Thyroid gland (tissue), 4 donors: ENCODE measurements at regions not wholly inside any gene's neighbourhood (a gene's known extent, or its start where the extent isn't known, plus 50 kb on each side); places are given as distances from the start of the nearest gene placed in this dataset.

ENCODE experiments used
- DNase-seq, 2 donors: peaks; one replicate each; pipeline ENCODE4 v3.0.0-alpha.2; 2019
- H3K27ac ChIP-seq, 3 donors: fragments of 200-600 bp; sonication (generic); 1 replicate in 2 of 3; 2 replicates in 1 of 3; pipeline ENCODE4 v1.5.1; 2016 to 2019; ENCODE audit warnings: mild to moderate bottlenecking in 1 of 3, moderate library complexity in 1 of 3
- H3K27me3 ChIP-seq: fragments of 200-600 bp; sonication (generic); one replicate; pipeline ENCODE4 v1.5.1; 2019
- H3K36me3 ChIP-seq, 2 donors: fragments of 200-600 bp; sonication (generic); one replicate each; pipeline ENCODE4 v1.5.1; 2016 to 2019
- H3K4me1 ChIP-seq, 2 donors: fragments of 200-600 bp; sonication (generic); one replicate each; pipeline ENCODE4 v1.5.1; 2017 to 2019
- H3K4me3 ChIP-seq, 3 donors: fragments of 200-600 bp; sonication (generic); replicated peaks in 1 of 3; 1 replicate in 2 of 3; 2 replicates in 1 of 3; pipeline ENCODE4 v1.5.1; 2016; ENCODE audit warnings: mild to moderate bottlenecking in 1 of 3
- H3K9me3 ChIP-seq: fragments of 200-600 bp; sonication (generic); one replicate; pipeline ENCODE4 v1.5.1; 2017
- POLR2A ChIP-seq, 2 donors: fragments of 450-650 bp; IDR thresholded peaks; one replicate each; pipeline ENCODE4 v1.6.1; 2017; ENCODE audit warnings: antibody characterized with exemption in 2 of 2, mild to moderate bottlenecking in 2 of 2, moderate library complexity in 1 of 2
- WGBS, 2 donors: methylation state at CpG; one replicate each; pipeline ENCODE4 v1.1.5; 2017; 5-methylcytosine and 5-hydroxymethylcytosine counted together
- intact Hi-C: fragments of 100-400 bp; cut with DNase I; formaldehyde crosslinking; loops from one replicate; pipeline ENCODE4 v1.15.1; 2023
- TF ChIP-seq, protein P1 (sequence below), 6 experiments: fragments of 200-600 bp in 3 of 6; fragments of 450-650 bp in 3 of 6; sonication (generic) in 3 of 6; IDR thresholded peaks; one replicate each; pipeline ENCODE4 v1.5.1; 2016 to 2019; ENCODE audit warnings: antibody characterized with exemption in 6 of 6, mild to moderate bottlenecking in 2 of 6, inconsistent platforms in 1 of 6, moderate library complexity in 1 of 6

GRCh38 chr6:6844530-6844929 lies 256.0 kb downstream of the LY86 start:
- Histone ChIP-seq H3K27ac (no peak overlapping the region), H3K36me3 (no peaks in the 10 kb centered on the region), H3K9me3 (no peaks in the 10 kb centered on the region), H3K27me3 (no peaks in the 10 kb centered on the region), H3K4me1 (peaks cover 0 to 10% of the 10 kb centered on the region in 2 donors), H3K4me3 (no peak overlapping the region)
- WGBS, 2 donors, result 96% methylated on average over 4 of the region's 4 CpGs
- no peak for DNase-seq
- TF ChIP-seq POLR2A (IDR thresholded peaks at IDR 0.05), result no peak
- TF ChIP-seq, protein P1, sequence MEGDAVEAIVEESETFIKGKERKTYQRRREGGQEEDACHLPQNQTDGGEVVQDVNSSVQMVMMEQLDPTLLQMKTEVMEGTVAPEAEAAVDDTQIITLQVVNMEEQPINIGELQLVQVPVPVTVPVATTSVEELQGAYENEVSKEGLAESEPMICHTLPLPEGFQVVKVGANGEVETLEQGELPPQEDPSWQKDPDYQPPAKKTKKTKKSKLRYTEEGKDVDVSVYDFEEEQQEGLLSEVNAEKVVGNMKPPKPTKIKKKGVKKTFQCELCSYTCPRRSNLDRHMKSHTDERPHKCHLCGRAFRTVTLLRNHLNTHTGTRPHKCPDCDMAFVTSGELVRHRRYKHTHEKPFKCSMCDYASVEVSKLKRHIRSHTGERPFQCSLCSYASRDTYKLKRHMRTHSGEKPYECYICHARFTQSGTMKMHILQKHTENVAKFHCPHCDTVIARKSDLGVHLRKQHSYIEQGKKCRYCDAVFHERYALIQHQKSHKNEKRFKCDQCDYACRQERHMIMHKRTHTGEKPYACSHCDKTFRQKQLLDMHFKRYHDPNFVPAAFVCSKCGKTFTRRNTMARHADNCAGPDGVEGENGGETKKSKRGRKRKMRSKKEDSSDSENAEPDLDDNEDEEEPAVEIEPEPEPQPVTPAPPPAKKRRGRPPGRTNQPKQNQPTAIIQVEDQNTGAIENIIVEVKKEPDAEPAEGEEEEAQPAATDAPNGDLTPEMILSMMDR (IDR thresholded peaks at IDR 0.05), result no peak
- intact Hi-C loops, result no loop called here

DNA sequence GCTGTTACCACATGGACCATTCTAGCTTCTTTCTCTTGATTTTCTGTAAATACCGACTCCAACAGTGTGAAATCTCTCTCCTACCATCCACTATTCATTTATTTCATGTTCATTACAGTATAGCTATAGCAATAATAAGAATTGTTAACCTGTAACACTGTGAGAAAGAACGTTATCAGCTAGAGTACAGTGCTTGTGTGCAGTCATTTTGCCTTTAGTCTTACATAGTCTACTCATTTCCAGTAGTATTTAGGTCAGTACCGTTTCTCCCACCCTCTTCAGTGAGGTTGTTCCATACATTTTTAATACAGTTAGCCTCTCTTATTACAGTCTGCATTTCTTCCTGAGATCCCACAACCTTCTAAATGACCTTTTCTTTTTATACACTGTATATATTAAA lies 257.1 kb downstream of the LY86 start:
- no peak for TF ChIP-seq POLR2A (IDR thresholded peaks at IDR 0.05)
- TF ChIP-seq, protein P1 (IDR thresholded peaks at IDR 0.05), result no peak

GRCh38 chr6:6847591-6847990 lies 259.1 kb downstream of the LY86 start:
- intact Hi-C loops, result no loop called here
- Histone ChIP-seq H3K4me3 (no peak overlapping the region), H3K36me3 (no peaks in the 10 kb centered on the region), H3K27me3 (no peaks in the 10 kb centered on the region), H3K27ac (no peak overlapping the region), H3K4me1 (peaks cover 0 to 14% of the 10 kb centered on the region in 2 donors), H3K9me3 (no peaks in the 10 kb centered on the region)
- DNase-seq, result no peak
- no peak for TF ChIP-seq POLR2A (IDR thresholded peaks at IDR 0.05)
- TF ChIP-seq, protein P1 (IDR thresholded peaks at IDR 0.05), result no peak
- WGBS, 2 donors, result 93 to 100% methylated on average over 3 of the region's 3 CpGs

More for the DNA sequence above, 257.1 kb downstream of the LY86 start:
- H3K36me3 ChIP-seq, result no peaks in the 10 kb centered on the region
- H3K4me1 ChIP-seq, result peaks cover 0 to 10% of the 10 kb centered on the region in 2 donors
- intact Hi-C loops, result no loop called here
- no peak for DNase-seq
- 92 to 93% methylated on average over 3 of the region's 3 CpGs for WGBS, 2 donors
- H3K4me3 ChIP-seq, result no peak overlapping the region
- no peaks in the 10 kb centered on the region for H3K27me3 ChIP-seq
- H3K27ac ChIP-seq, result no peak overlapping the region
- no peaks in the 10 kb centered on the region for H3K9me3 ChIP-seq

GRCh38 chr6:6851059-6851948 lies 256.5 kb upstream of the RREB1 start:
- 71 to 82% methylated on average over 9 of the region's 9 CpGs for WGBS, 2 donors
- TF ChIP-seq, protein P1 (IDR thresholded peaks at IDR 0.05), result no peak
- no peak for TF ChIP-seq POLR2A (IDR thresholded peaks at IDR 0.05)
- intact Hi-C loops, result no loop called here
- Histone ChIP-seq H3K4me3 (no peak overlapping the region), H3K9me3 (no peaks in the 10 kb centered on the region), H3K27me3 (no peaks in the 10 kb centered on the region), H3K27ac (no peak overlapping the region), H3K36me3 (no peaks in the 10 kb centered on the region), H3K4me1 (peaks cover 0 to 4% of the 10 kb centered on the region in 2 donors)
- DNase-seq, result peak in 1 of 2 donors; percentile 22

GRCh38 chr6:6851949-6852261 lies 255.9 kb upstream of the RREB1 start:
- WGBS, 2 donors, result 93 to 96% methylated on average over 2 of the region's 2 CpGs
- intact Hi-C loops, result no loop called here

More at GRCh38 chr6:6851949-6852261, 255.9 kb upstream of the RREB1 start:
- TF ChIP-seq POLR2A (IDR thresholded peaks at IDR 0.05), result no peak
- TF ChIP-seq, protein P1 (IDR thresholded peaks at IDR 0.05), result no peak
- DNase-seq, result no peak
- no peak overlapping the region for H3K4me3 ChIP-seq
- no peaks in the 10 kb centered on the region for H3K27me3 ChIP-seq
- H3K9me3 ChIP-seq, result no peaks in the 10 kb centered on the region
- H3K4me1 ChIP-seq, result peaks cover 0 to 10% of the 10 kb centered on the region in 2 donors
- H3K36me3 ChIP-seq, result no peaks in the 10 kb centered on the region
- no peak overlapping the region for H3K27ac ChIP-seq
